Ovary (tissue), 3 donors: ENCODE measurements at regions not wholly inside any gene's neighbourhood (a gene's known extent, or its start where the extent isn't known, plus 50 kb on each side); places are given as distances from the start of the nearest gene placed in this dataset.

Source experiments
- CTCF ChIP-seq, 3 donors: fragments of 450-650 bp in 2 of 3; fragments of 200-600 bp in 1 of 3; IDR thresholded peaks; one replicate each; pipeline versions ENCODE4 v1.5.1 to v1.8.0; 2016 to 2022; ENCODE audit warnings: antibody characterized with exemption in 3 of 3, mild to moderate bottlenecking in 1 of 3
- POLR2A ChIP-seq: fragments of 450-650 bp; IDR thresholded peaks from one replicate; pipeline ENCODE4 v1.6.1; 2017; ENCODE audit warnings: antibody characterized with exemption, mild to moderate bottlenecking, moderate library complexity
- donor health status: DM: no; HTN: no; CAD: no.

- no peak for TF ChIP-seq CTCF (IDR thresholded peaks at IDR 0.05)
- no peak for TF ChIP-seq POLR2A
Measured at GRCh38 chr4:170389411-170389810, 299.7 kb upstream of the AADAT start.
